ENCODE measurements at regions not wholly inside any gene's neighbourhood (a gene's known extent, or its start where the extent isn't known, plus 50 kb on each side); places are given as distances from the start of the nearest gene placed in this dataset.

DNA sequence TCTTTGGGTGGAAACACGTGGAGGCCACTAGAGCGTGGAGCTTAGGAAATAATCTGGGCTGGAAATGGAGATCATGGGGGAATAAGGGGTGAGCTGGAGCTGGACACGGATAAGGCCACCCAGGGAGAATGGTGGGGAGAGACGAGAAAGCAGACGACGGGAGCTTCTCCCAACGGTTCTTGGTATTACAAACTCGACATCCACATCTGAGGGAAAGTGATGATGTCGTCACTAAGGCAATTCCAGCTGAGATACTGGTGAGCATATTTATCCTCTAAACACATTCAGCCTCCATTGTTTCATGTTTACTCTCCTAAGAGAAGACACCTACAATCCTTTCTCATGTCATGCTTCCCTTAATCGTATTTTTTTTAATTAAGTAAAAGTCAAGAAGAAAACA is 50.2 kb upstream of the SNX9 start:
- no peak for DNase-seq (ENCODE audit: low read depth)
